ENCODE measurements at regions not wholly inside any gene's neighbourhood (a gene's known extent, or its start where the extent isn't known, plus 50 kb on each side); places are given as distances from the start of the nearest gene placed in this dataset.

DNA sequence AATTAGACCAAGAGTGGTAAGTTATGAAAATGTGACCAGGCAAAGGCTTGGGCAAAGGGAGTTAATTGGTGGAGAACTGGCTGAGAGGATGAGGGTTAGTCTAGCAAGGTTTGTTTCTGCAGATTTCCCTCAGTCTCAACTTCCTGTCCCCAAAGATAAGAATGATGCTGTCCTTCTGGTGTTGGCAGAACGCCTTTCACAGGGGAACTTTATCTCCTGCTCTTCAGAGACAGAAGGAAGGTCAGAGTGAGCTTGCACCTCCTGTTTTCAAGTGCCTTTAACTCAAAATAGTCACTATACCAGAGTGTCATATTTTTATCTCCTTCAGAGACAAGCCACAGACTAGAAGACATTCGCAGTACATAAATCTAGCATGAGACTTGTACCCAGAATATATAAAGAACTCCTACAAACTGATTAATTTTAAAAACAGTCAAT, 95.7 kb downstream of the TEX51 start (continued):
- TF ChIP-seq, protein P1, sequence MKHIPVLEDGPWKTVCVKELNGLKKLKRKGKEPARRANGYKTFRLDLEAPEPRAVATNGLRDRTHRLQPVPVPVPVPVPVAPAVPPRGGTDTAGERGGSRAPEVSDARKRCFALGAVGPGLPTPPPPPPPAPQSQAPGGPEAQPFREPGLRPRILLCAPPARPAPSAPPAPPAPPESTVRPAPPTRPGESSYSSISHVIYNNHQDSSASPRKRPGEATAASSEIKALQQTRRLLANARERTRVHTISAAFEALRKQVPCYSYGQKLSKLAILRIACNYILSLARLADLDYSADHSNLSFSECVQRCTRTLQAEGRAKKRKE (CRISPR knock-in tag; IDR thresholded peaks at IDR 0.05; ENCODE audit: low read depth), result no peak

DNA sequence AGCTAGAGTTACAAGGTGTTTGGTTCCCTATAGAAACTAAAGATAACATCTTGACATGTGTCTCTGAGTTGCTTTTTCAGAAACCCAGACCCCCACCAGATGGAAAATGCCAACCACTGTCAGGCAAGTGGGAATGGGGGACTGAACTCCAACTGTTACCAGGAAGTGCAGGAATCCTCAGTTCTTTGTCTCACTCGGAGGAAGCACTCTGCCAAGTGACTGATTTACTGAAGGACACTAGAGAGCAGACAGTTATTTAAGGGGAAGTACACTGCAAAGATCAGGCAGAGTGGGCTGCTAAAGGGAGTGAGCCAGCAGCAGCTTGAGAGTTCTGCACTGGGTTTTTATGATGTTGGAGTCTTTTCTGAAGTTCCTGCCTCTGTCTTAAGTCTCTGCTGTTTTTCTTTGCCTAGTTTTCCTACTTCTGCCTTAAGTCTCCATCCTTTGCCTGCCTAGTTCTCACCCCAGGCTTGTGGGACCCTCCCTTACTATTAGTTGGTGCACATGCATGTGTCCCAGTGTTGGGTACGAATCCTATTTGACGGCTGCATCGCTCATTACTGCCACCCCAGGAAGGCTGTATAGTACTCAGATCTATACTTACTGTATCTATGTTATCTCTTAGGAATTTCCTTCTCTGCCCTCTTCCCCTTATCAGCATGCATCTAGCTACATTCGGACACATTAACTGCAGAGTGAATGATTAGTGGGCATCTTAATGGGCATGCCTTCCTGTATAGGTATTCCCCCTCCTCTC, 97.1 kb downstream of the TEX51 start:
- peak in 1 of 2 experiments; percentile 59; a peak in 2 of 6 replicates for ATAC-seq
- Histone ChIP-seq H3K9me3 (no peaks in the 10 kb centered on the region), H3K27ac (no peak overlapping the region), H3K4me1 (no peaks in the 10 kb centered on the region), H3K4me2 (no peak overlapping the region), H3K4me3 (no peak overlapping the region)
- ChIA-PET CTCF (interaction anchor here (1.5 kb wide), 1 partner anchor 24 kb away, joined by 5 read pairs; no protein-coding TSS in a partner anchor), POLR2A (no interaction called here)
- 41% methylated on average over 5 of the region's 5 CpGs for WGBS (ENCODE audit: missing lambda C conversion rate)
- FAIRE-seq, result no peak
- TF ChIP-seq FOSL2 (IDR thresholded peaks at IDR 0.05) (no peak), FOSL2 (CRISPR knock-in tag; IDR thresholded peaks at IDR 0.05) (no peak), RARB (CRISPR knock-in tag; IDR thresholded peaks at IDR 0.05) (no peak), FOSB (CRISPR knock-in tag; IDR thresholded peaks at IDR 0.05) (no peak), JUN (IDR thresholded peaks at IDR 0.05) (no peak), SREBF2 (IDR thresholded peaks at IDR 0.05) (no peak), MAZ (IDR thresholded peaks at IDR 0.05; ENCODE audit: borderline replicate concordance, low read depth, low read length) (no peak), JUNB (IDR thresholded peaks at IDR 0.05) (no peak), ZNF302 (CRISPR knock-in tag; IDR thresholded peaks at IDR 0.05) (no peak), CHD2 (IDR thresholded peaks at IDR 0.05; ENCODE audit: low read length, partially characterized antibody) (no peak), KDM5A (IDR thresholded peaks at IDR 0.05) (no peak), RAD21 (conservative IDR thresholded peaks at IDR 0.05 in 1 of 2, IDR thresholded peaks at IDR 0.05 in 1 of 2) (no peak), RFX5 (IDR thresholded peaks at IDR 0.05) (no peak), ZFP36 (IDR thresholded peaks at IDR 0.05; ENCODE audit: borderline replicate concordance, partially characterized antibody) (no peak)
- TF ChIP-seq, protein P2, sequence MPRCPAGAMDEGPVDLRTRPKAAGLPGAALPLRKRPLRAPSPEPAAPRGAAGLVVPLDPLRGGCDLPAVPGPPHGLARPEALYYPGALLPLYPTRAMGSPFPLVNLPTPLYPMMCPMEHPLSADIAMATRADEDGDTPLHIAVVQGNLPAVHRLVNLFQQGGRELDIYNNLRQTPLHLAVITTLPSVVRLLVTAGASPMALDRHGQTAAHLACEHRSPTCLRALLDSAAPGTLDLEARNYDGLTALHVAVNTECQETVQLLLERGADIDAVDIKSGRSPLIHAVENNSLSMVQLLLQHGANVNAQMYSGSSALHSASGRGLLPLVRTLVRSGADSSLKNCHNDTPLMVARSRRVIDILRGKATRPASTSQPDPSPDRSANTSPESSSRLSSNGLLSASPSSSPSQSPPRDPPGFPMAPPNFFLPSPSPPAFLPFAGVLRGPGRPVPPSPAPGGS (IDR thresholded peaks at IDR 0.05), result no peak
- TF ChIP-seq, protein P3, sequence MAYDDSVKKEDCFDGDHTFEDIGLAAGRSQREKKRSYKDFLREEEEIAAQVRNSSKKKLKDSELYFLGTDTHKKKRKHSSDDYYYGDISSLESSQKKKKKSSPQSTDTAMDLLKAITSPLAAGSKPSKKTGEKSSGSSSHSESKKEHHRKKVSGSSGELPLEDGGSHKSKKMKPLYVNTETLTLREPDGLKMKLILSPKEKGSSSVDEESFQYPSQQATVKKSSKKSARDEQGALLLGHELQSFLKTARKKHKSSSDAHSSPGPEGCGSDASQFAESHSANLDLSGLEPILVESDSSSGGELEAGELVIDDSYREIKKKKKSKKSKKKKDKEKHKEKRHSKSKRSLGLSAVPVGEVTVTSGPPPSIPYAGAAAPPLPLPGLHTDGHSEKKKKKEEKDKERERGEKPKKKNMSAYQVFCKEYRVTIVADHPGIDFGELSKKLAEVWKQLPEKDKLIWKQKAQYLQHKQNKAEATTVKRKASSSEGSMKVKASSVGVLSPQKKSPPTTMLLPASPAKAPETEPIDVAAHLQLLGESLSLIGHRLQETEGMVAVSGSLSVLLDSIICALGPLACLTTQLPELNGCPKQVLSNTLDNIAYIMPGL (CRISPR knock-in tag; IDR thresholded peaks at IDR 0.05; ENCODE audit: borderline replicate concordance), result no peak
- TF ChIP-seq, protein P4, sequence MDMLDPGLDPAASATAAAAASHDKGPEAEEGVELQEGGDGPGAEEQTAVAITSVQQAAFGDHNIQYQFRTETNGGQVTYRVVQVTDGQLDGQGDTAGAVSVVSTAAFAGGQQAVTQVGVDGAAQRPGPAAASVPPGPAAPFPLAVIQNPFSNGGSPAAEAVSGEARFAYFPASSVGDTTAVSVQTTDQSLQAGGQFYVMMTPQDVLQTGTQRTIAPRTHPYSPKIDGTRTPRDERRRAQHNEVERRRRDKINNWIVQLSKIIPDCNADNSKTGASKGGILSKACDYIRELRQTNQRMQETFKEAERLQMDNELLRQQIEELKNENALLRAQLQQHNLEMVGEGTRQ (IDR thresholded peaks at IDR 0.05), result no peak
- TF ChIP-seq, protein P5, sequence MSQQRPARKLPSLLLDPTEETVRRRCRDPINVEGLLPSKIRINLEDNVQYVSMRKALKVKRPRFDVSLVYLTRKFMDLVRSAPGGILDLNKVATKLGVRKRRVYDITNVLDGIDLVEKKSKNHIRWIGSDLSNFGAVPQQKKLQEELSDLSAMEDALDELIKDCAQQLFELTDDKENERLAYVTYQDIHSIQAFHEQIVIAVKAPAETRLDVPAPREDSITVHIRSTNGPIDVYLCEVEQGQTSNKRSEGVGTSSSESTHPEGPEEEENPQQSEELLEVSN (IDR thresholded peaks at IDR 0.05; ENCODE audit: borderline replicate concordance, low read depth), result no peak
- DNase-seq (ENCODE audit: low read depth in 1 of 2, low spot score in 1 of 2), result no peak

DNA sequence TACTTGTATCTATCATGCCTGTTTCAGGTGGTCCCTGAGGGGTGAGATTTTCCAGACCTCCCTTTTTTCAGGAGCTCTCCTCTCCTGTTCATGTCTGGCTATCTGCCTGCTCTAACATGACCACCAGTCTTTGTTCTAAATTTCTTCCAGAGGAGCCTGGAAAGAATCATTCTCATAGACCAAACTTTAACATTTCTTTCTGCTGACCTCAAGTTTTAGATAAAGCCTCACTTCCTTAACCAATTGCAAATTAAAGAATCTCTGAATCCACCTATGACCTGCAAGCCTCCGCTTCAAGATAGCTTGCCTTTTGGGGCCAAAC, 97.6 kb downstream of the TEX51 start:
- POLR2A ChIA-PET, result no interaction called here
- DNase-seq (ENCODE audit: low read depth in 1 of 2, low spot score in 1 of 2), result no peak
- no peak overlapping the region for H3K4me2 ChIP-seq
- no peak for TF ChIP-seq TFCP2L1 (CRISPR knock-in tag; IDR thresholded peaks at IDR 0.05)
- TF ChIP-seq ESRRA (IDR thresholded peaks at IDR 0.05; ENCODE audit: borderline replicate concordance, low read length), result no peak
- no peak for TF ChIP-seq MAFK (IDR thresholded peaks at IDR 0.05; ENCODE audit: partially characterized antibody)
- TF ChIP-seq, protein P6, sequence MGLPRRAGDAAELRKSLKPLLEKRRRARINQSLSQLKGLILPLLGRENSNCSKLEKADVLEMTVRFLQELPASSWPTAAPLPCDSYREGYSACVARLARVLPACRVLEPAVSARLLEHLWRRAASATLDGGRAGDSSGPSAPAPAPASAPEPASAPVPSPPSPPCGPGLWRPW (IDR thresholded peaks at IDR 0.05), result no peak
- TF ChIP-seq ZC3H11A (IDR thresholded peaks at IDR 0.05), result no peak
- ATAC-seq, result no peak
- H3K9me3 ChIP-seq, result no peaks in the 10 kb centered on the region
- CTCF ChIA-PET, result interaction anchor here (1.5 kb wide), 1 partner anchor 24 kb away, joined by 5 read pairs; no protein-coding TSS in a partner anchor
- no peak overlapping the region for H3K27ac ChIP-seq
- no peak overlapping the region for H3K4me3 ChIP-seq
- FAIRE-seq, result no peak
- 82% methylated on average over 1 of the region's 1 CpG for WGBS (ENCODE audit: missing lambda C conversion rate)
- H3K4me1 ChIP-seq, result no peaks in the 10 kb centered on the region

Measured in A549 (cell line).